IMR-90 (cell line): ENCODE measurements at regions not wholly inside any gene's neighbourhood (a gene's known extent, or its start where the extent isn't known, plus 50 kb on each side); places are given as distances from the start of the nearest gene placed in this dataset.

Source experiments
- ATAC-seq: fragments of 200-7000 bp; cut with Tn5 transposase; 2 replicates; pipeline ENCODE4 v1.9.1; 2020; ENCODE audit warnings: low read depth, mild to moderate bottlenecking, moderate library complexity
- BruUV-seq: library from RNA; stranded (reverse); fragments of 400-500 nt; replicated peaks from 2 replicates; lab custom pipeline; 2021; lab: Mats Ljungman, UMichigan
- CTCF ChIA-PET: fragments of 300-600 bp; formaldehyde crosslinking; extraction: SDS; loops from one replicate; lab custom pipeline; 2021; ENCODE audit warnings: antibody characterized with exemption; lab: Yijun Ruan, JAX
- POLR2A ChIA-PET: fragments of 300-600 bp; sonication (Branson Sonifier 250); formaldehyde crosslinking; loops from one replicate; lab custom pipeline; 2022; ENCODE audit warnings: antibody characterized with exemption; ENCODE audit not compliant: unreplicated experiment; lab: Charles Lee
- DNase-seq: peaks from one replicate; pipeline ENCODE4 v3.0.0; 2013
- H2AFZ ChIP-seq: replicated peaks from 2 replicates; pipeline ENCODE3; 2013; ENCODE audit warnings: low read length, mild to moderate bottlenecking; ENCODE audit not compliant: poor library complexity
- H2AK5ac ChIP-seq: 2 replicates; pipeline ENCODE4 v1.6.1; 2013; ENCODE audit warnings: low read depth, low read length, inconsistent platforms
- H2AK9ac ChIP-seq: replicated peaks from 2 replicates; pipeline ENCODE3; 2013; ENCODE audit warnings: mild to moderate bottlenecking, low read depth, low read length, moderate library complexity; ENCODE audit not compliant: poor library complexity
- H2BK120ac ChIP-seq: 2 replicates; pipeline ENCODE4 v1.6.1; 2013; ENCODE audit warnings: low read depth, low read length, inconsistent platforms
- H2BK15ac ChIP-seq: 3 replicates; pipeline ENCODE4 v1.6.1; 2013; ENCODE audit warnings: low read depth, low read length, inconsistent platforms
- H2BK20ac ChIP-seq: 2 replicates; pipeline ENCODE4 v1.6.1; 2013; ENCODE audit warnings: low read depth, mild to moderate bottlenecking, inconsistent platforms, low read length, moderate library complexity
- H2BK5ac ChIP-seq: 2 replicates; pipeline ENCODE4 v1.6.1; 2013; ENCODE audit warnings: mild to moderate bottlenecking, low read depth, low read length, inconsistent platforms; ENCODE audit not compliant: poor library complexity, severe bottlenecking
- H3K14ac ChIP-seq: replicated peaks from 2 replicates; pipeline ENCODE4 v1.6.1; 2013; ENCODE audit warnings: low read depth, low read length, inconsistent platforms
- H3K18ac ChIP-seq: 2 replicates; pipeline ENCODE4 v1.6.1; 2013; ENCODE audit warnings: low read depth, low read length, control low read depth
- H3K23ac ChIP-seq: 2 replicates; pipeline ENCODE4 v1.6.1; 2013; ENCODE audit warnings: low read depth, low read length, inconsistent platforms
- H3K27ac ChIP-seq: 2 replicates; pipeline ENCODE4 v1.5.1; 2013; ENCODE audit warnings: mild to moderate bottlenecking, control low read depth, low read length; ENCODE audit not compliant: insufficient read depth
- H3K27me3 ChIP-seq: 2 replicates; pipeline ENCODE4 v1.6.1; 2013; ENCODE audit warnings: low read length; ENCODE audit not compliant: control insufficient read depth, insufficient read depth
- H3K36me3 ChIP-seq: 2 replicates; pipeline ENCODE4 v1.6.1; 2013; ENCODE audit warnings: low read length, mixed read lengths; ENCODE audit not compliant: control insufficient read depth, insufficient read depth
- H3K4ac ChIP-seq: 2 replicates; pipeline ENCODE4 v1.6.1; 2013; ENCODE audit warnings: low read depth, low read length, inconsistent platforms
- H3K4me1 ChIP-seq: 2 replicates; pipeline ENCODE4 v1.6.1; 2013; ENCODE audit warnings: low read length, mixed read lengths; ENCODE audit not compliant: control insufficient read depth, insufficient read depth
- H3K4me2 ChIP-seq: 2 replicates; pipeline ENCODE4 v1.6.1; 2013; ENCODE audit warnings: low read depth, mild to moderate bottlenecking, control low read depth, low read length, moderate library complexity
- H3K4me3 ChIP-seq: 2 replicates; pipeline ENCODE4 v1.5.1; 2013; ENCODE audit warnings: low read depth, mild to moderate bottlenecking, control low read depth, low read length, moderate library complexity; ENCODE audit not compliant: insufficient read depth
- H3K56ac ChIP-seq: 2 replicates; pipeline ENCODE4 v1.6.1; 2013; ENCODE audit warnings: low read length, inconsistent platforms; ENCODE audit not compliant: insufficient read depth; ENCODE audit errors: extremely low read depth
- H3K79me1 ChIP-seq, 2 experiments: 2 replicates each; pipeline ENCODE4 v1.6.1; 2013; ENCODE audit warnings: low read length in 2 of 2, inconsistent platforms in 1 of 2, low read depth in 1 of 2
- H3K9ac ChIP-seq: 2 replicates; pipeline ENCODE4 v1.6.1; 2013; ENCODE audit warnings: low read depth, low read length, control low read depth
- H3K9me1 ChIP-seq: 2 replicates; pipeline ENCODE4 v1.6.1; 2013; ENCODE audit warnings: low read length, inconsistent platforms; ENCODE audit not compliant: insufficient read depth
- H3K9me3 ChIP-seq: 2 replicates; pipeline ENCODE4 v1.6.1; 2013; ENCODE audit warnings: low read length; ENCODE audit not compliant: control insufficient read depth, insufficient read depth
- H4K20me1 ChIP-seq: 2 replicates; pipeline ENCODE4 v1.6.1; 2013; ENCODE audit warnings: low read length, inconsistent platforms; ENCODE audit not compliant: insufficient read depth
- H4K5ac ChIP-seq: 2 replicates; pipeline ENCODE4 v1.6.1; 2013; ENCODE audit warnings: mild to moderate bottlenecking, low read depth, low read length, control low read depth
- H4K8ac ChIP-seq, 2 experiments: 2 replicates each; pipeline ENCODE4 v1.6.1; 2013; ENCODE audit warnings: low read depth in 2 of 2, low read length in 2 of 2, control low read depth in 1 of 2, inconsistent platforms in 1 of 2
- H4K91ac ChIP-seq: 2 replicates; pipeline ENCODE4 v1.6.1; 2013; ENCODE audit warnings: low read depth, low read length, inconsistent platforms; ENCODE audit not compliant: insufficient read depth
- CEBPB ChIP-seq: IDR thresholded peaks from 2 replicates; pipeline ENCODE4 v1.6.1; 2012; ENCODE audit warnings: low read depth, low read length, improper control_type of control experiment
- RAD21 ChIP-seq: IDR thresholded peaks from 2 replicates; pipeline ENCODE4 v1.6.1; 2012; ENCODE audit warnings: low read length, improper control_type of control experiment
- RCOR1 ChIP-seq: IDR thresholded peaks from 2 replicates; pipeline ENCODE4 v1.6.1; 2012; ENCODE audit warnings: mild to moderate bottlenecking, low read length, improper control_type of control experiment; ENCODE audit not compliant: insufficient replicate concordance
- SMC3 ChIP-seq: fragments of 150-350 bp; IDR thresholded peaks from 2 replicates; pipeline ENCODE4 v1.6.1; 2016; ENCODE audit warnings: low read depth, mild to moderate bottlenecking, antibody characterized with exemption, low read length, moderate library complexity
- WGBS, 2 experiments: methylation state at CpG; one replicate each; pipeline versions ENCODE4 v1.1.5 to v1.1.7; 2013; ENCODE audit warnings: missing lambda C conversion rate in 2 of 2; ENCODE audit not compliant: insufficient read length in 1 of 2; ENCODE audit errors: extremely low coverage in 2 of 2; 5-methylcytosine and 5-hydroxymethylcytosine counted together
- dilution Hi-C: fragments of 300-500 bp; cut with HindIII; formaldehyde crosslinking; loops from one replicate; pipeline ENCODE4 v1.14.3; 2018; ENCODE audit warnings: low sequenced_read_pairs; ENCODE audit not compliant: unreplicated experiment
- in situ Hi-C: fragments of 300-500 bp; cut with MboI; formaldehyde crosslinking; loops from 3 replicates; pipeline ENCODE4 v1.14.3; 2019; ENCODE audit warnings: low sequenced_read_pairs, inconsistent platforms, mixed read lengths
- intact Hi-C: fragments of 100-400 bp; cut with micrococcal nuclease; formaldehyde crosslinking; loops from 2 replicates; pipeline ENCODE4 v1.10.0; 2022
- TF ChIP-seq, protein P1 (sequence below): conservative IDR thresholded peaks from 2 replicates; pipeline ENCODE4 v1.5.1; 2012; ENCODE audit warnings: mild to moderate bottlenecking, low read depth, low read length, improper control_type of control experiment

GRCh38 chr4:15231265-15232091, 196.4 kb upstream of the C1QTNF7 start:
- ChIA-PET CTCF (interaction anchor here (1.0 to 2.8 kb wide), 2 partner anchors 226 to 238 kb away, joined by 3 to 14 read pairs; partner anchors contain the start of gene CC2D2A), POLR2A (no interaction called here)
- Histone ChIP-seq H3K36me3 (no peaks in the 10 kb centered on the region), H3K4me2 (no peak overlapping the region), H4K5ac (no peak overlapping the region), H3K14ac (peak overlapping the region; percentile 26; the same call in 1 of the 2 replicates), H3K27me3 (peaks cover 3% of the 10 kb centered on the region; the same call in 1 of the 2 replicates), H2BK5ac (no peak overlapping the region), H3K4me3 (no peak overlapping the region), H3K18ac (no peak overlapping the region), H4K91ac (peak overlapping the region; percentile 44; the same call in 1 of the 2 replicates), H3K79me1 (no peaks in the 10 kb centered on the region), H3K9me1 (peaks cover 23% of the 10 kb centered on the region), H2AK5ac (peak overlapping the region; percentile 45; the same call in 1 of the 2 replicates), H2BK15ac (0 out of 3 replicates have a peak overlapping the region, but pooled peaks have one; percentile 71), H3K9me3 (no peaks in the 10 kb centered on the region), H3K4ac (peak overlapping the region; percentile 62), H2AFZ (peak overlapping the region; percentile 64), H3K23ac (no peak overlapping the region; the same call in 1 of the 2 replicates), H4K20me1 (peaks cover 3% of the 10 kb centered on the region; the same call in 1 of the 2 replicates), H3K27ac (peak overlapping the region; percentile 31; the same call in 1 of the 2 replicates), H2BK120ac (peak overlapping the region; percentile 61), H3K9ac (no peak overlapping the region), H2AK9ac (no peak overlapping the region), H4K8ac (0 out of 4 replicates have a peak overlapping the region, but pooled peaks of 1 of the 2 experiments have one; percentile 27), H3K4me1 (peaks cover 27% of the 10 kb centered on the region), H3K56ac (no peak overlapping the region), H2BK20ac (peak overlapping the region; percentile 80)
- no CpG with 5 or more reads among the region's 8 CpGs for WGBS, 2 experiments
- DNase-seq (peak; percentile 88), ATAC-seq (peak; percentile 78)
- no peak for TF ChIP-seq CEBPB
- no peak for TF ChIP-seq RCOR1
- peak; percentile 83 for TF ChIP-seq RAD21
- TF ChIP-seq SMC3, result peak; percentile 84
- TF ChIP-seq, protein P1, sequence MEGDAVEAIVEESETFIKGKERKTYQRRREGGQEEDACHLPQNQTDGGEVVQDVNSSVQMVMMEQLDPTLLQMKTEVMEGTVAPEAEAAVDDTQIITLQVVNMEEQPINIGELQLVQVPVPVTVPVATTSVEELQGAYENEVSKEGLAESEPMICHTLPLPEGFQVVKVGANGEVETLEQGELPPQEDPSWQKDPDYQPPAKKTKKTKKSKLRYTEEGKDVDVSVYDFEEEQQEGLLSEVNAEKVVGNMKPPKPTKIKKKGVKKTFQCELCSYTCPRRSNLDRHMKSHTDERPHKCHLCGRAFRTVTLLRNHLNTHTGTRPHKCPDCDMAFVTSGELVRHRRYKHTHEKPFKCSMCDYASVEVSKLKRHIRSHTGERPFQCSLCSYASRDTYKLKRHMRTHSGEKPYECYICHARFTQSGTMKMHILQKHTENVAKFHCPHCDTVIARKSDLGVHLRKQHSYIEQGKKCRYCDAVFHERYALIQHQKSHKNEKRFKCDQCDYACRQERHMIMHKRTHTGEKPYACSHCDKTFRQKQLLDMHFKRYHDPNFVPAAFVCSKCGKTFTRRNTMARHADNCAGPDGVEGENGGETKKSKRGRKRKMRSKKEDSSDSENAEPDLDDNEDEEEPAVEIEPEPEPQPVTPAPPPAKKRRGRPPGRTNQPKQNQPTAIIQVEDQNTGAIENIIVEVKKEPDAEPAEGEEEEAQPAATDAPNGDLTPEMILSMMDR, result peak; percentile 88
- dilution Hi-C loops, result no loop called here
- BruUV-seq, result no TSS peak
- in situ Hi-C loops, result no loop called here
- intact Hi-C loops, result loop anchor here (1.0 to 10.0 kb wide), 3 partner anchors 226 to 773 kb away; partner anchors contain the start of gene CPEB2
